Endothelial cell of umbilical vein (primary cell): ENCODE measurements at regions not wholly inside any gene's neighbourhood (a gene's known extent, or its start where the extent isn't known, plus 50 kb on each side); places are given as distances from the start of the nearest gene placed in this dataset.

Experiments used
- BruUV-seq: library from RNA; stranded (reverse); fragments of 400-500 nt; replicated peaks from 2 replicates; lab custom pipeline; 2021; lab: Mats Ljungman, UMichigan
- CTCF ChIA-PET: fragments of 300-600, 350-600 bp; sonication (Branson Sonifier 250); formaldehyde crosslinking; loops from one replicate; lab custom pipeline; 2021; ENCODE audit warnings: antibody characterized with exemption, inconsistent platforms; lab: Charles Lee
- POLR2A ChIA-PET: fragments of 300-600, 350-600 bp; sonication (Branson Sonifier 250); formaldehyde crosslinking; loops from one replicate; lab custom pipeline; 2021; ENCODE audit warnings: antibody characterized with exemption, inconsistent platforms; lab: Charles Lee
- DNase-seq: peaks from one replicate; pipeline ENCODE4 v3.0.0-alpha.2; 2011; ENCODE audit warnings: low read depth, low spot score
- FAIRE-seq: peaks from 2 replicates; lab custom pipeline; 2011; peaks lifted over from hg19 to GRCh38; lab: Jason Lieb, UNC
- H2AFZ ChIP-seq: 2 replicates; pipeline ENCODE4 v1.6.0; 2012; ENCODE audit warnings: low read depth, low read length, control low read depth, inconsistent platforms
- H3K27ac ChIP-seq: 2 replicates; pipeline ENCODE4 v1.5.1; 2011; ENCODE audit warnings: low read depth, mild to moderate bottlenecking, control low read depth, low read length, moderate library complexity; ENCODE audit not compliant: insufficient read depth
- H3K27me3 ChIP-seq, 2 experiments: 2 replicates each; pipeline versions ENCODE4 v1.6.0 to v1.6.1; 2011; ENCODE audit warnings: low read length in 2 of 2, mixed read lengths in 1 of 2; ENCODE audit not compliant: control insufficient read depth in 2 of 2, insufficient read depth in 2 of 2
- H3K36me3 ChIP-seq, 2 experiments: 2 replicates in 1 of 2; 3 replicates in 1 of 2; pipeline ENCODE4 v1.5.1; 2011; ENCODE audit warnings: low read length in 2 of 2, mild to moderate bottlenecking in 1 of 2, moderate library complexity in 1 of 2; ENCODE audit not compliant: control insufficient read depth in 2 of 2, insufficient read depth in 2 of 2; ENCODE audit errors: extremely low read depth in 1 of 2
- H3K4me1 ChIP-seq: 3 replicates; pipeline ENCODE4 v1.5.1; 2011; ENCODE audit warnings: mild to moderate bottlenecking, low read length; ENCODE audit not compliant: control insufficient read depth, insufficient read depth; ENCODE audit errors: extremely low read depth
- H3K4me2 ChIP-seq: 2 replicates; pipeline ENCODE4 v1.6.1; 2011; ENCODE audit warnings: low read length, control low read depth, mixed read lengths; ENCODE audit not compliant: insufficient read depth
- H3K4me3 ChIP-seq, 3 experiments: fragments of 200-600 bp in 1 of 3; sonication (generic), shearing (Covaris generic) in 1 of 3; replicated peaks in 1 of 3; 2 replicates each; pipeline ENCODE4 v1.5.1; 2011 to 2016; ENCODE audit warnings: control low read depth in 3 of 3, low read length in 3 of 3, mild to moderate bottlenecking in 2 of 3, inconsistent platforms in 1 of 3, low read depth in 1 of 3, moderate library complexity in 1 of 3; ENCODE audit not compliant: insufficient read depth in 1 of 3
- H3K79me2 ChIP-seq: 2 replicates; pipeline ENCODE4 v1.6.0; 2012; ENCODE audit warnings: low read length, inconsistent platforms; ENCODE audit not compliant: control insufficient read depth, insufficient read depth
- H3K9ac ChIP-seq: replicated peaks from 2 replicates; pipeline ENCODE3; 2011; ENCODE audit warnings: low read length, control low read depth; ENCODE audit not compliant: insufficient read depth; ENCODE audit errors: extremely low read depth
- H3K9me1 ChIP-seq: replicated peaks from 3 replicates; pipeline ENCODE4 v1.6.0; 2011; ENCODE audit warnings: mild to moderate bottlenecking, low read length; ENCODE audit not compliant: control insufficient read depth, insufficient read depth; ENCODE audit errors: extremely low read depth
- H3K9me3 ChIP-seq: replicated peaks from 2 replicates; pipeline ENCODE4 v1.5.1; 2012; ENCODE audit warnings: low read length, inconsistent platforms; ENCODE audit not compliant: control insufficient read depth, insufficient read depth
- H4K20me1 ChIP-seq: replicated peaks from 2 replicates; pipeline ENCODE3; 2011; ENCODE audit warnings: mild to moderate bottlenecking, low read length; ENCODE audit not compliant: control insufficient read depth, insufficient read depth; ENCODE audit errors: extremely low read depth
- EZH2 ChIP-seq: IDR thresholded peaks from 2 replicates; pipeline ENCODE4 v1.6.1; 2012; ENCODE audit warnings: borderline replicate concordance, low read depth, mild to moderate bottlenecking, moderate library complexity, low read length, inconsistent platforms; ENCODE audit not compliant: severe bottlenecking
- FOS ChIP-seq: IDR thresholded peaks from 2 replicates; pipeline ENCODE4 v1.6.1; 2011; ENCODE audit warnings: mild to moderate bottlenecking, low read length, moderate library complexity, borderline replicate concordance; ENCODE audit not compliant: insufficient read depth
- GATA2 ChIP-seq: IDR thresholded peaks from 2 replicates; pipeline ENCODE4 v1.7.0; 2011; ENCODE audit warnings: low read depth, mild to moderate bottlenecking, moderate library complexity, mixed read lengths, low read length; ENCODE audit not compliant: insufficient read length, insufficient read depth
- JUN ChIP-seq: IDR thresholded peaks from 2 replicates; pipeline ENCODE4 v1.6.1; 2011; ENCODE audit warnings: borderline replicate concordance, low read depth; ENCODE audit not compliant: insufficient read length, insufficient read depth
- MYC ChIP-seq: IDR thresholded peaks from one replicate; pipeline ENCODE4 v1.6.1; 2011; ENCODE audit warnings: mild to moderate bottlenecking, low read depth, low read length
- POLR2AphosphoS5 ChIP-seq: IDR thresholded peaks from 2 replicates; pipeline ENCODE4 v1.6.1; 2012; ENCODE audit warnings: low read depth, mild to moderate bottlenecking, control low read depth, low read length, moderate library complexity; ENCODE audit not compliant: insufficient read depth
- dilution Hi-C: fragments of 300-500 bp; cut with MboI; formaldehyde crosslinking; loops from one replicate; pipeline ENCODE4 v1.15.0; 2019; ENCODE audit warnings: low sequenced_read_pairs; ENCODE audit not compliant: extremely low pct_ligation_motif_present
- intact Hi-C: fragments of 100-400 bp; cut with micrococcal nuclease; formaldehyde crosslinking; loops from one replicate; pipeline ENCODE4 v1.10.0; 2022
- TF ChIP-seq, protein P1 (sequence below), 2 donors: IDR thresholded peaks; 1 replicate in 1 of 2; 2 replicates in 1 of 2; pipeline ENCODE4 v1.5.1; 2011; ENCODE audit warnings: low read length in 2 of 2, mild to moderate bottlenecking in 2 of 2, moderate library complexity in 2 of 2, control low read depth in 1 of 2, inconsistent platforms in 1 of 2, low read depth in 1 of 2; ENCODE audit not compliant: insufficient read depth in 1 of 2; ENCODE audit errors: extremely low read depth in 1 of 2
- TF ChIP-seq, protein P2 (sequence below): IDR thresholded peaks from 2 replicates; pipeline ENCODE4 v1.6.1; 2011; ENCODE audit not compliant: insufficient read depth, insufficient read length

GRCh38 chrX:121931567-121931966 is 884.2 kb downstream of the GLUD2 start:
- Histone ChIP-seq H2AFZ (no peak overlapping the region), H3K27me3 (no peaks in the 10 kb centered on the region), H4K20me1 (no peaks in the 10 kb centered on the region), H3K27ac (no peak overlapping the region), H3K9me3 (no peaks in the 10 kb centered on the region), H3K79me2 (no peaks in the 10 kb centered on the region), H3K9ac (no peak overlapping the region), H3K4me2 (no peak overlapping the region), H3K4me1 (no peaks in the 10 kb centered on the region), H3K4me3 (no peak overlapping the region), H3K36me3 (no peaks in the 10 kb centered on the region), H3K9me1 (no peaks in the 10 kb centered on the region)
- no TSS peak for BruUV-seq
- dilution Hi-C loops: no loop called here
- TF ChIP-seq MYC (no peak), GATA2 (no peak), FOS (no peak)
- TF ChIP-seq, protein P1, sequence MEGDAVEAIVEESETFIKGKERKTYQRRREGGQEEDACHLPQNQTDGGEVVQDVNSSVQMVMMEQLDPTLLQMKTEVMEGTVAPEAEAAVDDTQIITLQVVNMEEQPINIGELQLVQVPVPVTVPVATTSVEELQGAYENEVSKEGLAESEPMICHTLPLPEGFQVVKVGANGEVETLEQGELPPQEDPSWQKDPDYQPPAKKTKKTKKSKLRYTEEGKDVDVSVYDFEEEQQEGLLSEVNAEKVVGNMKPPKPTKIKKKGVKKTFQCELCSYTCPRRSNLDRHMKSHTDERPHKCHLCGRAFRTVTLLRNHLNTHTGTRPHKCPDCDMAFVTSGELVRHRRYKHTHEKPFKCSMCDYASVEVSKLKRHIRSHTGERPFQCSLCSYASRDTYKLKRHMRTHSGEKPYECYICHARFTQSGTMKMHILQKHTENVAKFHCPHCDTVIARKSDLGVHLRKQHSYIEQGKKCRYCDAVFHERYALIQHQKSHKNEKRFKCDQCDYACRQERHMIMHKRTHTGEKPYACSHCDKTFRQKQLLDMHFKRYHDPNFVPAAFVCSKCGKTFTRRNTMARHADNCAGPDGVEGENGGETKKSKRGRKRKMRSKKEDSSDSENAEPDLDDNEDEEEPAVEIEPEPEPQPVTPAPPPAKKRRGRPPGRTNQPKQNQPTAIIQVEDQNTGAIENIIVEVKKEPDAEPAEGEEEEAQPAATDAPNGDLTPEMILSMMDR (IDR thresholded peaks at IDR 0.05; ENCODE audit: extremely low read depth in 1 of 2, insufficient read depth in 1 of 2, low read depth in 1 of 2, low read length in 2 of 2): no peak
- TF ChIP-seq, protein P2, sequence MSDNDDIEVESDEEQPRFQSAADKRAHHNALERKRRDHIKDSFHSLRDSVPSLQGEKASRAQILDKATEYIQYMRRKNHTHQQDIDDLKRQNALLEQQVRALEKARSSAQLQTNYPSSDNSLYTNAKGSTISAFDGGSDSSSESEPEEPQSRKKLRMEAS: no peak
- DNase-seq (no peak), FAIRE-seq (no peak)
- intact Hi-C loops: no loop called here
- ChIA-PET POLR2A (no interaction called here), CTCF (no interaction called here)

DNA sequence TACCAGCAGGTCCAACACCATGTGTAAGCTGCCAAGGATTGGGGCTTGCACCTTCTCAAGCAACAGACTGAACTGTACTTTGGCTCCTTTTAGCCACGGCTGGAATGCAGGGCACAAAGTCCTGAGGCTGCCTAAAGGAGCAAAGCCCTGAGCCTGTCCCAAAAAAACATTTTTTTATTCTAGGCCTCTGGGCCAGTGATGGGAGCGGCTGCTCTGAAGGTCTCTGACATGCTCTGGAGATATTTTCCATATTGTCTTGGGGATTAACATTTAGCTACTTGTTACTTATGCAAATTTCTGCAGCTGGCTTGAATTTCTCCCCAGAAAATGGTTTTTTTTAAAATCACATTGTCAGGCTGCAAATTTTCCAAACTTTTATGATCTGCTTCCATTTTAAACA is 885.3 kb downstream of the GLUD2 start:
- TF ChIP-seq, protein P1 (IDR thresholded peaks at IDR 0.05; ENCODE audit: extremely low read depth in 1 of 2, insufficient read depth in 1 of 2, low read depth in 1 of 2, low read length in 2 of 2): no peak
- TF ChIP-seq POLR2AphosphoS5 (no peak), EZH2 (no peak), JUN (no peak), GATA2 (no peak), FOS (no peak), MYC (no peak)
- Histone ChIP-seq H3K4me2 (no peak overlapping the region), H2AFZ (no peak overlapping the region), H3K9me1 (no peaks in the 10 kb centered on the region), H3K4me1 (no peaks in the 10 kb centered on the region), H3K9me3 (no peaks in the 10 kb centered on the region), H3K27me3 (no peaks in the 10 kb centered on the region), H3K9ac (no peak overlapping the region), H3K79me2 (no peaks in the 10 kb centered on the region), H3K4me3 (no peak overlapping the region), H4K20me1 (no peaks in the 10 kb centered on the region), H3K36me3 (no peaks in the 10 kb centered on the region), H3K27ac (no peak overlapping the region)
- POLR2A ChIA-PET: no interaction called here
- DNase-seq (no peak), FAIRE-seq (no peak)
- no TSS peak for BruUV-seq
- CTCF ChIA-PET: no interaction called here
- dilution Hi-C loops: no loop called here
- intact Hi-C loops: no loop called here
